ENCODE measurements at regions not wholly inside any gene's neighbourhood (a gene's known extent, or its start where the extent isn't known, plus 50 kb on each side); places are given as distances from the start of the nearest gene placed in this dataset.

DNA sequence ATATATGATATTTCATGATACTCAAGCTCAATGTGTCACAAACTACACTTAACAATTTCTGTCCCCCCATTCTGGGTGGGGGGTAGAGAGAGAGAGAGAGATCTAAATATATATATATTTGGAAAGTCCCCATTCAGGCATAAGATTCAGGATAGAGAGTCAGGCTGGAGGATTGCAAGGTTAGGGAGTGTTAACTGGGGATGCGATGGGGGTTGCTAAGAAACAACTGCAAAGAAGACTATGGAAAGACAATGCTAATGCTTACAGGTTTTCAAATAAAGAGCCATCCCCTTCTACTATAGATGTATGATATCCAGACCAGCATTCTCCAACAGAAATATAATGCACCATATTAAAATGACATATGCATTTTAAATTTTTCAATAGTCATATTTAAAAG is 79.2 kb upstream of the OR5AK2 start (continued):
- TF ChIP-seq ZNF317 (CRISPR knock-in tag; IDR thresholded peaks at IDR 0.05; ENCODE audit: borderline replicate concordance, low read depth) (no peak), MXD4 (CRISPR knock-in tag; IDR thresholded peaks at IDR 0.05; ENCODE audit: borderline replicate concordance) (no peak), ZNF671 (CRISPR knock-in tag; IDR thresholded peaks at IDR 0.05) (no peak), FOXK1 (CRISPR knock-in tag; IDR thresholded peaks at IDR 0.05) (no peak), GABPB1 (CRISPR knock-in tag; IDR thresholded peaks at IDR 0.05) (no peak), ZNF423 (CRISPR knock-in tag; IDR thresholded peaks at IDR 0.05) (no peak)
- TF ChIP-seq, protein P1, sequence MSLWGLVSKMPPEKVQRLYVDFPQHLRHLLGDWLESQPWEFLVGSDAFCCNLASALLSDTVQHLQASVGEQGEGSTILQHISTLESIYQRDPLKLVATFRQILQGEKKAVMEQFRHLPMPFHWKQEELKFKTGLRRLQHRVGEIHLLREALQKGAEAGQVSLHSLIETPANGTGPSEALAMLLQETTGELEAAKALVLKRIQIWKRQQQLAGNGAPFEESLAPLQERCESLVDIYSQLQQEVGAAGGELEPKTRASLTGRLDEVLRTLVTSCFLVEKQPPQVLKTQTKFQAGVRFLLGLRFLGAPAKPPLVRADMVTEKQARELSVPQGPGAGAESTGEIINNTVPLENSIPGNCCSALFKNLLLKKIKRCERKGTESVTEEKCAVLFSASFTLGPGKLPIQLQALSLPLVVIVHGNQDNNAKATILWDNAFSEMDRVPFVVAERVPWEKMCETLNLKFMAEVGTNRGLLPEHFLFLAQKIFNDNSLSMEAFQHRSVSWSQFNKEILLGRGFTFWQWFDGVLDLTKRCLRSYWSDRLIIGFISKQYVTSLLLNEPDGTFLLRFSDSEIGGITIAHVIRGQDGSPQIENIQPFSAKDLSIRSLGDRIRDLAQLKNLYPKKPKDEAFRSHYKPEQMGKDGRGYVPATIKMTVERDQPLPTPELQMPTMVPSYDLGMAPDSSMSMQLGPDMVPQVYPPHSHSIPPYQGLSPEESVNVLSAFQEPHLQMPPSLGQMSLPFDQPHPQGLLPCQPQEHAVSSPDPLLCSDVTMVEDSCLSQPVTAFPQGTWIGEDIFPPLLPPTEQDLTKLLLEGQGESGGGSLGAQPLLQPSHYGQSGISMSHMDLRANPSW (CRISPR knock-in tag; conservative IDR thresholded peaks at IDR 0.05; ENCODE audit: low read depth), result no peak
- TF ChIP-seq, protein P2, sequence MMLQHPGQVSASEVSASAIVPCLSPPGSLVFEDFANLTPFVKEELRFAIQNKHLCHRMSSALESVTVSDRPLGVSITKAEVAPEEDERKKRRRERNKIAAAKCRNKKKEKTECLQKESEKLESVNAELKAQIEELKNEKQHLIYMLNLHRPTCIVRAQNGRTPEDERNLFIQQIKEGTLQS (CRISPR knock-in tag; conservative IDR thresholded peaks at IDR 0.05), result no peak

DNA sequence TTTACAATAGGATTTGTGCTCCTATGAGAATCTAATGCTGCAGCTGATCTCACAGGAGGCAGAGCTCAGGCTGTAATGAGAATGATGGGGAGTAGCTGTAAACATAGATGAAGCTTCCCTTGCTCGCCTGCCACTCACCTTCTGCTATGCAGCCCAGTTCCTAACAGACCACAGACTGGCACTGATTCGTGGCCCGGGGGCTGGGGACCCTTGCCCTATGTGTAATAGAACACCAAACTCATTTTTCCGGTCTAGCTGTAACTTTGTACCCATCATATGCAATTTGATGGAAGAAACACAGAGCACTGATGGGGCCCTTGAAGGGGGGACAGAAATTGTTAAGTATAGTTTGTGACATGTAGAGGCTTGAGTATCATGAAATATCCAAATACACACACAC is 79.6 kb upstream of the OR5AK2 start:
- no peak overlapping the region for H3K4me3 Mint-ChIP-seq
- H3K9me3 Mint-ChIP-seq, result peaks cover 21% of the 10 kb centered on the region
- no peaks in the 10 kb centered on the region; the same call in 1 of the 2 replicates for H3K27me3 Mint-ChIP-seq (ENCODE audit: low read depth)
- H3K4me1 Mint-ChIP-seq, result no peaks in the 10 kb centered on the region
- CTCF ChIA-PET, result no interaction called here
- peaks cover 5% of the 10 kb centered on the region; the same call in 1 of the 2 replicates for H3K36me3 Mint-ChIP-seq
- TF ChIP-seq, protein P3, sequence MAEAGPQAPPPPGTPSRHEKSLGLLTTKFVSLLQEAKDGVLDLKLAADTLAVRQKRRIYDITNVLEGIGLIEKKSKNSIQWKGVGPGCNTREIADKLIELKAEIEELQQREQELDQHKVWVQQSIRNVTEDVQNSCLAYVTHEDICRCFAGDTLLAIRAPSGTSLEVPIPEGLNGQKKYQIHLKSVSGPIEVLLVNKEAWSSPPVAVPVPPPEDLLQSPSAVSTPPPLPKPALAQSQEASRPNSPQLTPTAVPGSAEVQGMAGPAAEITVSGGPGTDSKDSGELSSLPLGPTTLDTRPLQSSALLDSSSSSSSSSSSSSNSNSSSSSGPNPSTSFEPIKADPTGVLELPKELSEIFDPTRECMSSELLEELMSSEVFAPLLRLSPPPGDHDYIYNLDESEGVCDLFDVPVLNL (CRISPR knock-in tag; IDR thresholded peaks at IDR 0.05; ENCODE audit: borderline replicate concordance, low read depth), result no peak
- TF ChIP-seq TP53 (CRISPR knock-in tag; IDR thresholded peaks at IDR 0.05) (no peak), ZNF219 (CRISPR knock-in tag; IDR thresholded peaks at IDR 0.05; ENCODE audit: borderline replicate concordance) (no peak), ZNF423 (CRISPR knock-in tag; IDR thresholded peaks at IDR 0.05) (no peak), FOXK1 (CRISPR knock-in tag; IDR thresholded peaks at IDR 0.05) (no peak), FOXP1 (CRISPR knock-in tag; IDR thresholded peaks at IDR 0.05; ENCODE audit: borderline replicate concordance) (no peak), ZNF138 (CRISPR knock-in tag; conservative IDR thresholded peaks at IDR 0.05) (no peak), ZNF416 (CRISPR knock-in tag; IDR thresholded peaks at IDR 0.05) (no peak), NR3C1 (CRISPR knock-in tag; conservative IDR thresholded peaks at IDR 0.05; ENCODE audit: low read depth) (no peak)
- TF ChIP-seq, protein P4, sequence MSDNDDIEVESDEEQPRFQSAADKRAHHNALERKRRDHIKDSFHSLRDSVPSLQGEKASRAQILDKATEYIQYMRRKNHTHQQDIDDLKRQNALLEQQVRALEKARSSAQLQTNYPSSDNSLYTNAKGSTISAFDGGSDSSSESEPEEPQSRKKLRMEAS (CRISPR knock-in tag; IDR thresholded peaks at IDR 0.05), result no peak
- TF ChIP-seq, protein P5, sequence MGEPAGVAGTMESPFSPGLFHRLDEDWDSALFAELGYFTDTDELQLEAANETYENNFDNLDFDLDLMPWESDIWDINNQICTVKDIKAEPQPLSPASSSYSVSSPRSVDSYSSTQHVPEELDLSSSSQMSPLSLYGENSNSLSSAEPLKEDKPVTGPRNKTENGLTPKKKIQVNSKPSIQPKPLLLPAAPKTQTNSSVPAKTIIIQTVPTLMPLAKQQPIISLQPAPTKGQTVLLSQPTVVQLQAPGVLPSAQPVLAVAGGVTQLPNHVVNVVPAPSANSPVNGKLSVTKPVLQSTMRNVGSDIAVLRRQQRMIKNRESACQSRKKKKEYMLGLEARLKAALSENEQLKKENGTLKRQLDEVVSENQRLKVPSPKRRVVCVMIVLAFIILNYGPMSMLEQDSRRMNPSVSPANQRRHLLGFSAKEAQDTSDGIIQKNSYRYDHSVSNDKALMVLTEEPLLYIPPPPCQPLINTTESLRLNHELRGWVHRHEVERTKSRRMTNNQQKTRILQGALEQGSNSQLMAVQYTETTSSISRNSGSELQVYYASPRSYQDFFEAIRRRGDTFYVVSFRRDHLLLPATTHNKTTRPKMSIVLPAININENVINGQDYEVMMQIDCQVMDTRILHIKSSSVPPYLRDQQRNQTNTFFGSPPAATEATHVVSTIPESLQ (CRISPR knock-in tag; IDR thresholded peaks at IDR 0.05), result no peak
- TF ChIP-seq, protein P6, sequence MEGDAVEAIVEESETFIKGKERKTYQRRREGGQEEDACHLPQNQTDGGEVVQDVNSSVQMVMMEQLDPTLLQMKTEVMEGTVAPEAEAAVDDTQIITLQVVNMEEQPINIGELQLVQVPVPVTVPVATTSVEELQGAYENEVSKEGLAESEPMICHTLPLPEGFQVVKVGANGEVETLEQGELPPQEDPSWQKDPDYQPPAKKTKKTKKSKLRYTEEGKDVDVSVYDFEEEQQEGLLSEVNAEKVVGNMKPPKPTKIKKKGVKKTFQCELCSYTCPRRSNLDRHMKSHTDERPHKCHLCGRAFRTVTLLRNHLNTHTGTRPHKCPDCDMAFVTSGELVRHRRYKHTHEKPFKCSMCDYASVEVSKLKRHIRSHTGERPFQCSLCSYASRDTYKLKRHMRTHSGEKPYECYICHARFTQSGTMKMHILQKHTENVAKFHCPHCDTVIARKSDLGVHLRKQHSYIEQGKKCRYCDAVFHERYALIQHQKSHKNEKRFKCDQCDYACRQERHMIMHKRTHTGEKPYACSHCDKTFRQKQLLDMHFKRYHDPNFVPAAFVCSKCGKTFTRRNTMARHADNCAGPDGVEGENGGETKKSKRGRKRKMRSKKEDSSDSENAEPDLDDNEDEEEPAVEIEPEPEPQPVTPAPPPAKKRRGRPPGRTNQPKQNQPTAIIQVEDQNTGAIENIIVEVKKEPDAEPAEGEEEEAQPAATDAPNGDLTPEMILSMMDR (IDR thresholded peaks at IDR 0.05), result no peak
- TF ChIP-seq, protein P7, sequence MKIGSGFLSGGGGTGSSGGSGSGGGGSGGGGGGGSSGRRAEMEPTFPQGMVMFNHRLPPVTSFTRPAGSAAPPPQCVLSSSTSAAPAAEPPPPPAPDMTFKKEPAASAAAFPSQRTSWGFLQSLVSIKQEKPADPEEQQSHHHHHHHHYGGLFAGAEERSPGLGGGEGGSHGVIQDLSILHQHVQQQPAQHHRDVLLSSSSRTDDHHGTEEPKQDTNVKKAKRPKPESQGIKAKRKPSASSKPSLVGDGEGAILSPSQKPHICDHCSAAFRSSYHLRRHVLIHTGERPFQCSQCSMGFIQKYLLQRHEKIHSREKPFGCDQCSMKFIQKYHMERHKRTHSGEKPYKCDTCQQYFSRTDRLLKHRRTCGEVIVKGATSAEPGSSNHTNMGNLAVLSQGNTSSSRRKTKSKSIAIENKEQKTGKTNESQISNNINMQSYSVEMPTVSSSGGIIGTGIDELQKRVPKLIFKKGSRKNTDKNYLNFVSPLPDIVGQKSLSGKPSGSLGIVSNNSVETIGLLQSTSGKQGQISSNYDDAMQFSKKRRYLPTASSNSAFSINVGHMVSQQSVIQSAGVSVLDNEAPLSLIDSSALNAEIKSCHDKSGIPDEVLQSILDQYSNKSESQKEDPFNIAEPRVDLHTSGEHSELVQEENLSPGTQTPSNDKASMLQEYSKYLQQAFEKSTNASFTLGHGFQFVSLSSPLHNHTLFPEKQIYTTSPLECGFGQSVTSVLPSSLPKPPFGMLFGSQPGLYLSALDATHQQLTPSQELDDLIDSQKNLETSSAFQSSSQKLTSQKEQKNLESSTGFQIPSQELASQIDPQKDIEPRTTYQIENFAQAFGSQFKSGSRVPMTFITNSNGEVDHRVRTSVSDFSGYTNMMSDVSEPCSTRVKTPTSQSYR (CRISPR knock-in tag; IDR thresholded peaks at IDR 0.05), result no peak
- H3K27ac Mint-ChIP-seq, result no peak overlapping the region
- DNase-seq (ENCODE audit: low spot score) (no peak), ATAC-seq (no peak)
- POLR2A ChIA-PET, result no interaction called here
